Astrocyte (in vitro differentiated cells and primary cell): ENCODE measurements at regions not wholly inside any gene's neighbourhood (a gene's known extent, or its start where the extent isn't known, plus 50 kb on each side); places are given as distances from the start of the nearest gene placed in this dataset.

Experiments used
- DNase-seq: peaks from one replicate; pipeline ENCODE4 v3.0.0-alpha.2; 2010; ENCODE audit warnings: low read depth
- FAIRE-seq: peaks from 2 replicates; lab custom pipeline; 2011; peaks lifted over from hg19 to GRCh38; lab: Jason Lieb, UNC
- H2AFZ ChIP-seq: 2 replicates; pipeline ENCODE4 v1.6.0; 2012; ENCODE audit warnings: low read depth, low read length, inconsistent platforms
- H3K27ac ChIP-seq: 2 replicates; pipeline ENCODE4 v1.5.1; 2011; ENCODE audit warnings: low read depth, low read length, inconsistent platforms
- H3K27me3 ChIP-seq: 2 replicates; pipeline ENCODE4 v1.6.0; 2011; ENCODE audit warnings: low read length, inconsistent platforms; ENCODE audit not compliant: insufficient read depth
- H3K36me3 ChIP-seq: 2 replicates; pipeline ENCODE4 v1.5.1; 2011; ENCODE audit warnings: low read length, inconsistent platforms; ENCODE audit not compliant: insufficient read depth
- H3K4me1 ChIP-seq: 2 replicates; pipeline ENCODE4 v1.5.1; 2011; ENCODE audit warnings: low read length, inconsistent platforms; ENCODE audit not compliant: insufficient read depth
- H3K4me2 ChIP-seq: 2 replicates; pipeline ENCODE4 v1.6.0; 2012; ENCODE audit warnings: low read length, inconsistent platforms
- H3K4me3 ChIP-seq: 2 replicates; pipeline ENCODE4 v1.5.1; 2011; ENCODE audit warnings: low read depth, mild to moderate bottlenecking, low read length, inconsistent platforms; ENCODE audit not compliant: insufficient read depth
- H3K79me2 ChIP-seq: 2 replicates; pipeline ENCODE4 v1.6.0; 2012; ENCODE audit warnings: mild to moderate bottlenecking, low read length, inconsistent platforms; ENCODE audit not compliant: insufficient read depth
- H3K9ac ChIP-seq: 2 replicates; pipeline ENCODE4 v1.6.0; 2012; ENCODE audit warnings: mild to moderate bottlenecking, low read length, inconsistent platforms
- H3K9me3 ChIP-seq: 2 replicates; pipeline ENCODE4 v1.5.1; 2012; ENCODE audit warnings: low read depth, mild to moderate bottlenecking, low read length, inconsistent platforms; ENCODE audit not compliant: insufficient read depth
- H4K20me1 ChIP-seq: 2 replicates; pipeline ENCODE4 v1.6.0; 2012; ENCODE audit warnings: low read length, inconsistent platforms; ENCODE audit not compliant: insufficient read depth
- H3K27ac Mint-ChIP-seq: one replicate; pipeline ENCODE4 v1.8.0; 2021; ENCODE audit warnings: mild to moderate bottlenecking, mixed read lengths; ENCODE audit not compliant: unreplicated experiment
- H3K27me3 Mint-ChIP-seq: one replicate; pipeline ENCODE4 v1.8.0; 2021; ENCODE audit warnings: low read depth, mixed read lengths; ENCODE audit not compliant: unreplicated experiment
- H3K36me3 Mint-ChIP-seq: one replicate; pipeline ENCODE4 v1.8.0; 2021; ENCODE audit warnings: low read depth, mixed read lengths; ENCODE audit not compliant: unreplicated experiment
- H3K4me1 Mint-ChIP-seq: one replicate; pipeline ENCODE4 v1.8.0; 2021; ENCODE audit warnings: low read depth, mixed read lengths; ENCODE audit not compliant: unreplicated experiment
- H3K4me3 Mint-ChIP-seq: one replicate; pipeline ENCODE4 v1.8.0; 2021; ENCODE audit warnings: mild to moderate bottlenecking, moderate library complexity, mixed read lengths; ENCODE audit not compliant: unreplicated experiment
- H3K9me3 Mint-ChIP-seq: one replicate; pipeline ENCODE4 v1.8.0; 2021; ENCODE audit warnings: mild to moderate bottlenecking, mixed read lengths; ENCODE audit not compliant: unreplicated experiment
- CTCF ChIP-seq: IDR thresholded peaks from 2 replicates; pipeline ENCODE4 v1.5.1; 2011; ENCODE audit warnings: low read depth, mild to moderate bottlenecking, inconsistent platforms, low read length, moderate library complexity; ENCODE audit not compliant: insufficient read depth
- EZH2 ChIP-seq: IDR thresholded peaks from 2 replicates; pipeline ENCODE4 v1.6.1; 2012; ENCODE audit warnings: mild to moderate bottlenecking, low read length, inconsistent platforms; ENCODE audit not compliant: insufficient read depth

- Mint-ChIP-seq H3K4me1 (peaks cover 26% of the 10 kb centered on the region), H3K9me3 (no peaks in the 10 kb centered on the region), H3K27me3 (peaks cover 22% of the 10 kb centered on the region), H3K36me3 (no peaks in the 10 kb centered on the region), H3K27ac (no peak overlapping the region), H3K4me3 (no peak overlapping the region)
- H3K4me1 ChIP-seq: peaks cover 19% of the 10 kb centered on the region
- no peaks in the 10 kb centered on the region for H3K27me3 ChIP-seq
- no peak for DNase-seq
- H3K36me3 ChIP-seq: no peaks in the 10 kb centered on the region
- no peak overlapping the region for H2AFZ ChIP-seq
- FAIRE-seq: no peak
- no peak overlapping the region for H3K4me2 ChIP-seq
- H3K4me3 ChIP-seq: no peak overlapping the region
- no peak for TF ChIP-seq EZH2
- TF ChIP-seq CTCF: no peak
- H4K20me1 ChIP-seq: no peaks in the 10 kb centered on the region
- H3K27ac ChIP-seq: no peak overlapping the region
- no peaks in the 10 kb centered on the region for H3K9me3 ChIP-seq
- no peaks in the 10 kb centered on the region for H3K79me2 ChIP-seq
- no peak overlapping the region for H3K9ac ChIP-seq
These were observed 152.0 kb upstream of the CCND2 start for GRCh38 chr12:4121506-4122020.

GRCh38 chr12:4120316-4120917, 153.1 kb upstream of the CCND2 start:
- FAIRE-seq: no peak

More at GRCh38 chr12:4120316-4120917, 153.1 kb upstream of the CCND2 start:
- TF ChIP-seq EZH2 (no peak), CTCF (no peak)
- H3K9me3 Mint-ChIP-seq: no peaks in the 10 kb centered on the region
- no peaks in the 10 kb centered on the region for H3K27me3 ChIP-seq
- H3K4me1 Mint-ChIP-seq: peaks cover 37% of the 10 kb centered on the region
- H3K4me3 Mint-ChIP-seq: no peak overlapping the region
- peaks cover 22% of the 10 kb centered on the region for H3K27me3 Mint-ChIP-seq
- no peak overlapping the region for H3K27ac ChIP-seq
- no peaks in the 10 kb centered on the region for H3K36me3 ChIP-seq
- H3K4me2 ChIP-seq: no peak overlapping the region
- no peaks in the 10 kb centered on the region for H3K9me3 ChIP-seq
- no peak overlapping the region for H2AFZ ChIP-seq
- H3K79me2 ChIP-seq: no peaks in the 10 kb centered on the region
- H4K20me1 ChIP-seq: no peaks in the 10 kb centered on the region
- peaks cover 24% of the 10 kb centered on the region for H3K4me1 ChIP-seq
- H3K36me3 Mint-ChIP-seq: no peaks in the 10 kb centered on the region
- no peak overlapping the region for H3K9ac ChIP-seq
- H3K4me3 ChIP-seq: no peak overlapping the region
- no peak overlapping the region for H3K27ac Mint-ChIP-seq
- no peak for DNase-seq
